Endothelial cell of umbilical vein (primary cell): ENCODE measurements at regions not wholly inside any gene's neighbourhood (a gene's known extent, or its start where the extent isn't known, plus 50 kb on each side); places are given as distances from the start of the nearest gene placed in this dataset.

ENCODE experiments used
- BruUV-seq: library from RNA; stranded (reverse); fragments of 400-500 nt; replicated peaks from 2 replicates; lab custom pipeline; 2021; lab: Mats Ljungman, UMichigan
- CTCF ChIA-PET: fragments of 300-600, 350-600 bp; sonication (Branson Sonifier 250); formaldehyde crosslinking; loops from one replicate; lab custom pipeline; 2021; ENCODE audit warnings: antibody characterized with exemption, inconsistent platforms; lab: Charles Lee
- POLR2A ChIA-PET: fragments of 300-600, 350-600 bp; sonication (Branson Sonifier 250); formaldehyde crosslinking; loops from one replicate; lab custom pipeline; 2021; ENCODE audit warnings: antibody characterized with exemption, inconsistent platforms; lab: Charles Lee
- DNase-seq: peaks from one replicate; pipeline ENCODE4 v3.0.0-alpha.2; 2011; ENCODE audit warnings: low read depth, low spot score
- FAIRE-seq: peaks from 2 replicates; lab custom pipeline; 2011; peaks lifted over from hg19 to GRCh38; lab: Jason Lieb, UNC
- H2AFZ ChIP-seq: 2 replicates; pipeline ENCODE4 v1.6.0; 2012; ENCODE audit warnings: low read depth, low read length, control low read depth, inconsistent platforms
- H3K27ac ChIP-seq: 2 replicates; pipeline ENCODE4 v1.5.1; 2011; ENCODE audit warnings: low read depth, mild to moderate bottlenecking, control low read depth, low read length, moderate library complexity; ENCODE audit not compliant: insufficient read depth
- H3K27me3 ChIP-seq, 2 experiments: 2 replicates each; pipeline versions ENCODE4 v1.6.0 to v1.6.1; 2011; ENCODE audit warnings: low read length in 2 of 2, mixed read lengths in 1 of 2; ENCODE audit not compliant: control insufficient read depth in 2 of 2, insufficient read depth in 2 of 2
- H3K36me3 ChIP-seq, 2 experiments: 2 replicates in 1 of 2; 3 replicates in 1 of 2; pipeline ENCODE4 v1.5.1; 2011; ENCODE audit warnings: low read length in 2 of 2, mild to moderate bottlenecking in 1 of 2, moderate library complexity in 1 of 2; ENCODE audit not compliant: control insufficient read depth in 2 of 2, insufficient read depth in 2 of 2; ENCODE audit errors: extremely low read depth in 1 of 2
- H3K4me1 ChIP-seq: 3 replicates; pipeline ENCODE4 v1.5.1; 2011; ENCODE audit warnings: mild to moderate bottlenecking, low read length; ENCODE audit not compliant: control insufficient read depth, insufficient read depth; ENCODE audit errors: extremely low read depth
- H3K4me2 ChIP-seq: 2 replicates; pipeline ENCODE4 v1.6.1; 2011; ENCODE audit warnings: low read length, control low read depth, mixed read lengths; ENCODE audit not compliant: insufficient read depth
- H3K4me3 ChIP-seq, 3 experiments: fragments of 200-600 bp in 1 of 3; sonication (generic), shearing (Covaris generic) in 1 of 3; replicated peaks in 1 of 3; 2 replicates each; pipeline ENCODE4 v1.5.1; 2011 to 2016; ENCODE audit warnings: control low read depth in 3 of 3, low read length in 3 of 3, mild to moderate bottlenecking in 2 of 3, inconsistent platforms in 1 of 3, low read depth in 1 of 3, moderate library complexity in 1 of 3; ENCODE audit not compliant: insufficient read depth in 1 of 3
- H3K79me2 ChIP-seq: 2 replicates; pipeline ENCODE4 v1.6.0; 2012; ENCODE audit warnings: low read length, inconsistent platforms; ENCODE audit not compliant: control insufficient read depth, insufficient read depth
- H3K9ac ChIP-seq: replicated peaks from 2 replicates; pipeline ENCODE3; 2011; ENCODE audit warnings: low read length, control low read depth; ENCODE audit not compliant: insufficient read depth; ENCODE audit errors: extremely low read depth
- H3K9me1 ChIP-seq: replicated peaks from 3 replicates; pipeline ENCODE4 v1.6.0; 2011; ENCODE audit warnings: mild to moderate bottlenecking, low read length; ENCODE audit not compliant: control insufficient read depth, insufficient read depth; ENCODE audit errors: extremely low read depth
- H3K9me3 ChIP-seq: replicated peaks from 2 replicates; pipeline ENCODE4 v1.5.1; 2012; ENCODE audit warnings: low read length, inconsistent platforms; ENCODE audit not compliant: control insufficient read depth, insufficient read depth
- H4K20me1 ChIP-seq: replicated peaks from 2 replicates; pipeline ENCODE3; 2011; ENCODE audit warnings: mild to moderate bottlenecking, low read length; ENCODE audit not compliant: control insufficient read depth, insufficient read depth; ENCODE audit errors: extremely low read depth
- EZH2 ChIP-seq: IDR thresholded peaks from 2 replicates; pipeline ENCODE4 v1.6.1; 2012; ENCODE audit warnings: borderline replicate concordance, low read depth, mild to moderate bottlenecking, moderate library complexity, low read length, inconsistent platforms; ENCODE audit not compliant: severe bottlenecking
- FOS ChIP-seq: IDR thresholded peaks from 2 replicates; pipeline ENCODE4 v1.6.1; 2011; ENCODE audit warnings: mild to moderate bottlenecking, low read length, moderate library complexity, borderline replicate concordance; ENCODE audit not compliant: insufficient read depth
- GATA2 ChIP-seq: IDR thresholded peaks from 2 replicates; pipeline ENCODE4 v1.7.0; 2011; ENCODE audit warnings: low read depth, mild to moderate bottlenecking, moderate library complexity, mixed read lengths, low read length; ENCODE audit not compliant: insufficient read length, insufficient read depth
- JUN ChIP-seq: IDR thresholded peaks from 2 replicates; pipeline ENCODE4 v1.6.1; 2011; ENCODE audit warnings: borderline replicate concordance, low read depth; ENCODE audit not compliant: insufficient read length, insufficient read depth
- MYC ChIP-seq: IDR thresholded peaks from one replicate; pipeline ENCODE4 v1.6.1; 2011; ENCODE audit warnings: mild to moderate bottlenecking, low read depth, low read length
- POLR2A ChIP-seq: IDR thresholded peaks from 2 replicates; pipeline ENCODE4 v1.6.1; 2012; ENCODE audit warnings: low read depth, mild to moderate bottlenecking, control low read depth, low read length
- POLR2AphosphoS5 ChIP-seq: IDR thresholded peaks from 2 replicates; pipeline ENCODE4 v1.6.1; 2012; ENCODE audit warnings: low read depth, mild to moderate bottlenecking, control low read depth, low read length, moderate library complexity; ENCODE audit not compliant: insufficient read depth
- dilution Hi-C: fragments of 300-500 bp; cut with MboI; formaldehyde crosslinking; loops from one replicate; pipeline ENCODE4 v1.15.0; 2019; ENCODE audit warnings: low sequenced_read_pairs; ENCODE audit not compliant: extremely low pct_ligation_motif_present
- intact Hi-C: fragments of 100-400 bp; cut with micrococcal nuclease; formaldehyde crosslinking; loops from one replicate; pipeline ENCODE4 v1.10.0; 2022
- TF ChIP-seq, protein P1 (sequence below): IDR thresholded peaks from 2 replicates; pipeline ENCODE4 v1.6.1; 2011; ENCODE audit not compliant: insufficient read depth, insufficient read length
- TF ChIP-seq, protein P2 (sequence below), 2 donors: IDR thresholded peaks; 1 replicate in 1 of 2; 2 replicates in 1 of 2; pipeline ENCODE4 v1.5.1; 2011; ENCODE audit warnings: low read length in 2 of 2, mild to moderate bottlenecking in 2 of 2, moderate library complexity in 2 of 2, control low read depth in 1 of 2, inconsistent platforms in 1 of 2, low read depth in 1 of 2; ENCODE audit not compliant: insufficient read depth in 1 of 2; ENCODE audit errors: extremely low read depth in 1 of 2

DNA sequence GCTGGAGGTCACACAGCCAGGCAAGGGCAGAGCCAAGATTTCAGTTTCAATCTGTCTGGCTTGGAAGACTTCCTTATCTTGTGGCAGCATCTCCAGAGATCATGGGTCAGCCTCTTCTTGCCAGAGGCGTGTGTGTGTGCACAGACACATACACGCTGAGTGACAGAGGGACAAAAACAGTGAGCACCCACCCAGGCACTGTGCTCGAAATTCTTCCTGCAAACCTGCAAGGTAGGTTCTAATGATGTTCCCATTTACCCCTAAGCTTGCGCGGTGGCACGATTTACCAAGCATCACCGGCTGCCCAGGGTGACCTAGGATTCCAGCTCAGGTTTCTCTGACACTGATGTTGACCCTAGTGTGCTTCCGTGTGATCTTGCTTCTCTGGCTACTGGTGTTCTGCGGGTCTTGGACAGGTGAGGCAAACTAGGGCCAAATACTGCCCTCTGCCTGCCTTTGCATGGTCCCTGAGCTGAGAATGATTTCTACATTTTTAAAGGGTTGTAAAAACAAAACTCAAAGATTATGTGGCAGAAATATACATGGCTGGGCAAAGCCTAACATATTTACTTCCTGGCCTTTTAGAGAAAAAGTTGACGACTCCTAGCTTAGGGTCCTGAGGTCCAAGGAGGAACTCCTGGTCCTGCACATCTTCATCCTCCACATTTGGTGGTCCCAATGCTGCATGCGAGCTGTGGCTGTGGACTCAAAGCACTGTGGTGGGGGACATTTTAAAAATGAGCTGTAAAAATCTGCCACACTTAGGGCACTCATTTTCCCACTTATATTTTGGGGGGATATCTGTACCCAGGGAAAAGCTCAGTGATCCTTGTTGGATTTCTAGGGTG lies 268.5 kb downstream of the RPS24 start:
- peak overlapping the region; percentile 90 for H3K4me2 ChIP-seq
- peak overlapping the region; percentile 99 for H2AFZ ChIP-seq

More for the DNA sequence above, 268.5 kb downstream of the RPS24 start:
- no peak for FAIRE-seq
- Histone ChIP-seq H3K4me1 (peaks cover 7% of the 10 kb centered on the region), H3K9me3 (no peaks in the 10 kb centered on the region), H3K4me3 (peak overlapping the region in 1 of 3 experiments; percentile 59), H3K27me3 (peaks cover 8 to 11% of the 10 kb centered on the region in 2 experiments), H3K27ac (no peak overlapping the region), H3K36me3 (no peaks in the 10 kb centered on the region), H3K79me2 (no peaks in the 10 kb centered on the region), H4K20me1 (no peaks in the 10 kb centered on the region), H3K9ac (no peak overlapping the region), H3K9me1 (no peaks in the 10 kb centered on the region)
- intact Hi-C loops: loop anchor here (2.0 to 5.0 kb wide), 4 partner anchors 79 to 895 kb away; no protein-coding TSS in a partner anchor
- ChIA-PET CTCF (interaction anchor here (0.6 to 2.8 kb wide), 8 partner anchors 10 to 676 kb away, joined by 3 to 15 read pairs (median 3); no protein-coding TSS in a partner anchor), POLR2A (no interaction called here)
- dilution Hi-C loops: no loop called here
- BruUV-seq: no TSS peak
- DNase-seq: no peak
- TF ChIP-seq POLR2AphosphoS5 (no peak), JUN (no peak), POLR2A (no peak), MYC (no peak), GATA2 (no peak), EZH2 (no peak), FOS (no peak)
- TF ChIP-seq, protein P1, sequence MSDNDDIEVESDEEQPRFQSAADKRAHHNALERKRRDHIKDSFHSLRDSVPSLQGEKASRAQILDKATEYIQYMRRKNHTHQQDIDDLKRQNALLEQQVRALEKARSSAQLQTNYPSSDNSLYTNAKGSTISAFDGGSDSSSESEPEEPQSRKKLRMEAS: no peak
- TF ChIP-seq, protein P2, sequence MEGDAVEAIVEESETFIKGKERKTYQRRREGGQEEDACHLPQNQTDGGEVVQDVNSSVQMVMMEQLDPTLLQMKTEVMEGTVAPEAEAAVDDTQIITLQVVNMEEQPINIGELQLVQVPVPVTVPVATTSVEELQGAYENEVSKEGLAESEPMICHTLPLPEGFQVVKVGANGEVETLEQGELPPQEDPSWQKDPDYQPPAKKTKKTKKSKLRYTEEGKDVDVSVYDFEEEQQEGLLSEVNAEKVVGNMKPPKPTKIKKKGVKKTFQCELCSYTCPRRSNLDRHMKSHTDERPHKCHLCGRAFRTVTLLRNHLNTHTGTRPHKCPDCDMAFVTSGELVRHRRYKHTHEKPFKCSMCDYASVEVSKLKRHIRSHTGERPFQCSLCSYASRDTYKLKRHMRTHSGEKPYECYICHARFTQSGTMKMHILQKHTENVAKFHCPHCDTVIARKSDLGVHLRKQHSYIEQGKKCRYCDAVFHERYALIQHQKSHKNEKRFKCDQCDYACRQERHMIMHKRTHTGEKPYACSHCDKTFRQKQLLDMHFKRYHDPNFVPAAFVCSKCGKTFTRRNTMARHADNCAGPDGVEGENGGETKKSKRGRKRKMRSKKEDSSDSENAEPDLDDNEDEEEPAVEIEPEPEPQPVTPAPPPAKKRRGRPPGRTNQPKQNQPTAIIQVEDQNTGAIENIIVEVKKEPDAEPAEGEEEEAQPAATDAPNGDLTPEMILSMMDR (IDR thresholded peaks at IDR 0.05; ENCODE audit: extremely low read depth in 1 of 2, insufficient read depth in 1 of 2, low read depth in 1 of 2, low read length in 2 of 2): no peak
